ENCODE measurements at regions not wholly inside any gene's neighbourhood (a gene's known extent, or its start where the extent isn't known, plus 50 kb on each side); places are given as distances from the start of the nearest gene placed in this dataset.

DNA sequence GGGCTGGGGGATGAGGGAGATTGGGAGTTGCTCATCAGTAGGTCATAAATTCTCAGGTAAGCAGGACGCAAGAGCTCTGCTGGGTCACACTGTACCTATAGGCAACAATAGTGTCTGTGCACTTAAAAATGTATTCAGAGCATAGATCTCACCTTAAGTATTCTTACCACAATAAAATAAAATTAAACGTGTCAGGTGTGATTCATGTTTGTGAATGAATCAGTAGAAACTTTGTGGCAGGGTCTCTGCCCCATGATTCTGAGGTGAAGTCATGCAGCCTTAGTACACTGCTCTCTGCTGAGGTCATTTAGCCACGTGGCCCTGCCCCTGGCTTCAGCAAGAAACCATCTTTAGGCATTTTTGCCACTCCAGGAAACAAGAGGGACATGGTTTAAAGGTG, 253.8 kb downstream of the FBXO15 start:
- TF ChIP-seq CTCF (IDR thresholded peaks at IDR 0.05) = no peak
- TF ChIP-seq POLR2A (IDR thresholded peaks at IDR 0.05) = no peak
- Histone ChIP-seq H3K4me1 (no peaks in the 10 kb centered on the region), H3K4me3 (replicated peaks in 1 of 3) (no peak overlapping the region), H3K36me3 (no peaks in the 10 kb centered on the region), H3K27ac (no peak overlapping the region), H3K9me3 (no peaks in the 10 kb centered on the region), H3K27me3 (no peaks in the 10 kb centered on the region)
- intact Hi-C loops (cut with DNase I) = no loop called here
- DNase-seq = no peak
- 77 to 84% methylated on average over 3 of the region's 3 CpGs for WGBS, 2 donors

DNA sequence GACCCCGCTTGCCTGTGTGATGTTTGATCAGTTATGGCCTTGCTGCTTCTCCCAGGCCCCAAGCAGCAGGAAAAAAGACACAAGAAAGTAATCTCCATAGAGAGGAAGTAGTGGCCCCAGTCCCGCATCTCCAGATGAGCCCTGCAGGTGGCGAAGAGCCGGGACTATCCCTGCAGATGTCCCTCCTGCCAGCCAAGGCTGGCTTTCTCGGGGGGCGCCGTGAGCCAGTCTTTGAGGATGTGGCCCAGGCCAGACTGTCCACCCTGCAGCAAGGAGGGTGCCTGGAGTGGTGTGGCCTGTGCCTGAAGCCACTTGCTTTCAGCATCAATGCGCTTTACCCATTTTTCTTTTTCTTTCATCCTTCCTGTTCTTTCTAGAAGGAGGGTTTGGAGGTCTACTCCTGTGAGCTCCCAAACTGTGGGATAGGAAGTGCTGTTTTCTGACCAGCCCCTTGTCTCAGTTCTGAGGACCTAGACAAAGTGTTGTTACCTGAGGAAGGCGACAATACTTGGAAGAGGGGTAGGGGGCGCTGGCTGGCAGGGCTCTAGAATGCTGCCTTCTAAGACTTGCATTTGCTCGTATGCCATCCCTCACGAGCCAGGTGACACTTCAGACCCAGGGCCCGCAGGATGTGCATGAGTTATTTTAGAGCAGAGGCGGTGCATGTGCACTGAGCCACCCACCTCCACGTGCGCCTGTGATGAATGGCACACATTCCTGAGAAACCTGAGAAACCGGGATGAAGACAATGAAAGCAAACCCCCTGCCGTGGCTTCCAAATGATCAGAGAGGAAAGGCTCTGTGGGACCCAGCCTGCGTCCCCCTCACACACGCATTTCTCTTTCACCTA, 255.8 kb downstream of the FBXO15 start:
- no peaks in the 10 kb centered on the region for H3K36me3 ChIP-seq
- H3K27ac ChIP-seq = no peak overlapping the region
- no peaks in the 10 kb centered on the region for H3K4me1 ChIP-seq
- 36% methylated on average over 19 to 20 of the region's 20 CpGs for WGBS, 2 donors
- H3K9me3 ChIP-seq = no peaks in the 10 kb centered on the region
- no peaks in the 10 kb centered on the region for H3K27me3 ChIP-seq
- no peak overlapping the region for H3K4me3 ChIP-seq (replicated peaks in 1 of 3)
- TF ChIP-seq CTCF (IDR thresholded peaks at IDR 0.05) (no peak), POLR2A (IDR thresholded peaks at IDR 0.05) (no peak)
- intact Hi-C loops (cut with DNase I) = no loop called here
- DNase-seq = peak; percentile 6 to 21

- H3K27ac ChIP-seq = no peak overlapping the region
- WGBS, 2 donors = 59 to 75% methylated on average over 6 of the region's 6 CpGs
- H3K27me3 ChIP-seq = no peaks in the 10 kb centered on the region
- H3K4me1 ChIP-seq = no peaks in the 10 kb centered on the region
- intact Hi-C loops (cut with DNase I) = no loop called here
- no peaks in the 10 kb centered on the region for H3K36me3 ChIP-seq
- DNase-seq = no peak
- TF ChIP-seq CTCF (IDR thresholded peaks at IDR 0.05) (no peak), POLR2A (IDR thresholded peaks at IDR 0.05) (no peak)
- no peak overlapping the region for H3K4me3 ChIP-seq (replicated peaks in 1 of 3)
- H3K9me3 ChIP-seq = no peaks in the 10 kb centered on the region
Measured at GRCh38 chr18:73888565-73888964, 259.1 kb downstream of the FBXO15 start.

DNA sequence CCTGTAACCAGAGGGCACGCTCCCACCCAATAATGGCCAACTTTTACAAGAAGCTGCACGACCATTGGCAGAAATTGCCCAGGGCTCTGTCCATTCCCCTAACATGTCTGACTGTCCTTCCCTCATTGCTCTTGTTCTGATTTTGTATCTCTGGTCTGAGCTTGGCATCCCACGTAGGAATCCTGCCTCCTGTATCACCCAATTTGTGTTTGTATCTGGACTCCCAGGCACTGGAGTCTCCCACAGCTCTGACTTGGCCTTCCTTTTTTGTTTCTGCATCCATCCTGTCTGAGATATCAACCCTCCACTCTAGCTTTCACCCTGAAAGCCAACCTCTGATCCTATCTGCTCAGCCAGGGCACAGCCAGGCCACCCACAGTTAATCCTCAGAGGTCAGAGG, 259.8 kb downstream of the FBXO15 start:
- Histone ChIP-seq H3K4me1 (no peaks in the 10 kb centered on the region), H3K27ac (no peak overlapping the region), H3K9me3 (no peaks in the 10 kb centered on the region), H3K27me3 (no peaks in the 10 kb centered on the region), H3K36me3 (no peaks in the 10 kb centered on the region), H3K4me3 (replicated peaks in 1 of 3) (no peak overlapping the region)
- 76 to 78% methylated on average over 3 of the region's 3 CpGs for WGBS, 2 donors
- intact Hi-C loops (cut with DNase I) = no loop called here
- TF ChIP-seq POLR2A (IDR thresholded peaks at IDR 0.05) (no peak), CTCF (IDR thresholded peaks at IDR 0.05) (no peak)
- DNase-seq = no peak

- Histone ChIP-seq H3K4me3 (replicated peaks in 1 of 3) (no peak overlapping the region), H3K27me3 (no peaks in the 10 kb centered on the region), H3K4me1 (no peaks in the 10 kb centered on the region), H3K9me3 (no peaks in the 10 kb centered on the region), H3K36me3 (no peaks in the 10 kb centered on the region), H3K27ac (no peak overlapping the region)
- TF ChIP-seq POLR2A (IDR thresholded peaks at IDR 0.05) (no peak), CTCF (IDR thresholded peaks at IDR 0.05) (no peak)
- DNase-seq = no peak
- intact Hi-C loops (cut with DNase I) = no loop called here
- whole genome bisulfite sequencing, 2 donors = 89% methylated on average over 3 of the region's 3 CpGs; no CpG with 5 or more reads in 1 of the 2 donors
Measured at GRCh38 chr18:73884868-73885267, 262.8 kb downstream of the FBXO15 start.

All from thyroid gland (tissue), 4 donors.